ENCODE measurements at regions not wholly inside any gene's neighbourhood (a gene's known extent, or its start where the extent isn't known, plus 50 kb on each side); places are given as distances from the start of the nearest gene placed in this dataset.

DNA sequence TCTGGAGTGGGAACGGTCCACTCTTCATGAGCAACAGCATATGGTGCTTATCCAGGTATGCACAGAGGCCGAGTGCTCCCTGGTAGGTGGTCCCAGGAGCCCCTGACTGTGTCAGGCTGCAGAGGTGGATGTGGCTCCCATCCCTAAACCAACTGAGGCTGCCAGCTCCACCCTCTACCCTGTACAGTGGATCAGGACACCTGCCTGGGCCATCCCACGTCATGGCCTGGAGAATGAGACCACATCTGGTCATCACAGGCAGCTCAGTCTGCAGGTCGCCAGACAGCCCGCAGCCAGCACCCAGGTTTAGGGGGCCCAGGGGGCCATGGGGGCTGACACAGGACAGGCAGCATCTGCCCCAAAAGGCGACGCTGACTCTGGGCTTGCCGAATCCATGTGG is 100.3 kb upstream of the TMEM18 start:
- Histone ChIP-seq H3K4me1 (ENCODE audit: control insufficient read depth in 2 of 2, insufficient read depth in 2 of 2, low read length in 2 of 2) (no peaks in the 10 kb centered on the region), H3K36me3 (ENCODE audit: control insufficient read depth in 2 of 2, insufficient read depth in 2 of 2, low read length in 2 of 2) (no peaks in the 10 kb centered on the region), H3K27me3 (ENCODE audit: control insufficient read depth in 2 of 2, insufficient read depth in 2 of 2, low read length in 2 of 2) (no peaks in the 10 kb centered on the region), H3K9me3 (ENCODE audit: control insufficient read depth in 2 of 2, low read length in 2 of 2) (no peaks in the 10 kb centered on the region), H3K27ac (ENCODE audit: low read depth in 2 of 2, low read length in 2 of 2) (no peak overlapping the region), H3K4me3 (ENCODE audit: low read length in 2 of 2) (no peak overlapping the region), H3K9ac (ENCODE audit: low read depth in 1 of 2, low read length in 2 of 2) (no peak overlapping the region)

DNA sequence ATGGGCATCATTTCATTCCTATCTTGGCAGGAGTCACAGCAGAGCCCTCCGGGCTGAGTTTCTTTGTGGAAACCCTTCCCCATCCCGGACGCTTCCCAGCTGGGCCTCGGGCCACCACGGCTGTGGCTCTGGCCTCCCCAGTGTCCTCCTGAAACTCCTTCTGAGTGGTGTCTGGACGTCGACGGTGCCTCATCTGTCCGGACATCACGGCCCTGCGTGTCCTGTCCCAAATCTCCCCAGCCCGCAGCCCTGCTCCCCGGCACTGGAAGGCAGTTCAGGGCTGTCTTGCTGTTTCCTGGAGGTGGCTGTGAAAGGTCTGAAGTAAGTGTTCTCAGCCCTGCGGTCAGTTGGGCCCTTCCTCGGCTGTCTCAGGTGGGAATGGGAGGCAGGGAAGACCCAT is 99.8 kb upstream of the TMEM18 start:
- Histone ChIP-seq H3K27me3 (ENCODE audit: control insufficient read depth in 2 of 2, insufficient read depth in 2 of 2, low read length in 2 of 2) (no peaks in the 10 kb centered on the region), H3K27ac (ENCODE audit: low read depth in 2 of 2, low read length in 2 of 2) (no peak overlapping the region), H3K4me1 (ENCODE audit: control insufficient read depth in 2 of 2, insufficient read depth in 2 of 2, low read length in 2 of 2) (no peaks in the 10 kb centered on the region), H3K9ac (ENCODE audit: low read depth in 1 of 2, low read length in 2 of 2) (no peak overlapping the region), H3K4me3 (ENCODE audit: low read length in 2 of 2) (no peak overlapping the region), H3K9me3 (ENCODE audit: control insufficient read depth in 2 of 2, low read length in 2 of 2) (no peaks in the 10 kb centered on the region), H3K36me3 (ENCODE audit: control insufficient read depth in 2 of 2, insufficient read depth in 2 of 2, low read length in 2 of 2) (no peaks in the 10 kb centered on the region)

- Histone ChIP-seq H3K4me3 (ENCODE audit: low read length in 2 of 2) (no peak overlapping the region), H3K9me3 (ENCODE audit: control insufficient read depth in 2 of 2, low read length in 2 of 2) (no peaks in the 10 kb centered on the region), H3K27me3 (ENCODE audit: control insufficient read depth in 2 of 2, insufficient read depth in 2 of 2, low read length in 2 of 2) (no peaks in the 10 kb centered on the region), H3K27ac (ENCODE audit: low read depth in 2 of 2, low read length in 2 of 2) (no peak overlapping the region), H3K4me1 (ENCODE audit: control insufficient read depth in 2 of 2, insufficient read depth in 2 of 2, low read length in 2 of 2) (no peaks in the 10 kb centered on the region), H3K9ac (ENCODE audit: low read depth in 1 of 2, low read length in 2 of 2) (no peak overlapping the region), H3K36me3 (ENCODE audit: control insufficient read depth in 2 of 2, insufficient read depth in 2 of 2, low read length in 2 of 2) (no peaks in the 10 kb centered on the region)
Observed at GRCh38 chr2:776487-776886, 99.3 kb upstream of the TMEM18 start.

DNA sequence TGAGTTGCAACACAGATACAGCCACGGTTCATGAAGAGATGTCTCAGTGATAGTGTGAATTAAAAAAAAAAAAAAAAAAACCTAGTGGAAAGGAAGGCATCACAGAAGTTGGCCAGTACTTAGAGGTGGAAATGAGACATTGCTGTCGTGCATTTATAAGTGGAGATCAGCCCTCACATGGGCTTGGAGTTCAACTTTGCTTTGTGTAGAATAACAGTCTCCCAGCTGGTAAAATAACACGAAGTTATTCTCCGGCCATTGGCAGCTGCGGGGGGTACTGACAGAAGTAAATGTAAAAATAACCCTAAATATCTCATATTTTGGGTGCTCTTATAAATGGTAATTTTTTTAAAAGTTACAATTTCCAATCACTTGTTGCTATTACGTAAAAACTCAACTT is 98.8 kb upstream of the TMEM18 start:
- Histone ChIP-seq H3K27ac (ENCODE audit: low read depth in 2 of 2, low read length in 2 of 2) (no peak overlapping the region), H3K4me3 (ENCODE audit: low read length in 2 of 2) (no peak overlapping the region), H3K36me3 (ENCODE audit: control insufficient read depth in 2 of 2, insufficient read depth in 2 of 2, low read length in 2 of 2) (no peaks in the 10 kb centered on the region), H3K9ac (ENCODE audit: low read depth in 1 of 2, low read length in 2 of 2) (no peak overlapping the region), H3K27me3 (ENCODE audit: control insufficient read depth in 2 of 2, insufficient read depth in 2 of 2, low read length in 2 of 2) (no peaks in the 10 kb centered on the region), H3K9me3 (ENCODE audit: control insufficient read depth in 2 of 2, low read length in 2 of 2) (no peaks in the 10 kb centered on the region), H3K4me1 (ENCODE audit: control insufficient read depth in 2 of 2, insufficient read depth in 2 of 2, low read length in 2 of 2) (no peaks in the 10 kb centered on the region)

- H3K27me3 ChIP-seq (ENCODE audit: control insufficient read depth in 2 of 2, insufficient read depth in 2 of 2, low read length in 2 of 2), result no peaks in the 10 kb centered on the region
Observed at GRCh38 chr2:774436-774835, 97.2 kb upstream of the TMEM18 start.

DNA sequence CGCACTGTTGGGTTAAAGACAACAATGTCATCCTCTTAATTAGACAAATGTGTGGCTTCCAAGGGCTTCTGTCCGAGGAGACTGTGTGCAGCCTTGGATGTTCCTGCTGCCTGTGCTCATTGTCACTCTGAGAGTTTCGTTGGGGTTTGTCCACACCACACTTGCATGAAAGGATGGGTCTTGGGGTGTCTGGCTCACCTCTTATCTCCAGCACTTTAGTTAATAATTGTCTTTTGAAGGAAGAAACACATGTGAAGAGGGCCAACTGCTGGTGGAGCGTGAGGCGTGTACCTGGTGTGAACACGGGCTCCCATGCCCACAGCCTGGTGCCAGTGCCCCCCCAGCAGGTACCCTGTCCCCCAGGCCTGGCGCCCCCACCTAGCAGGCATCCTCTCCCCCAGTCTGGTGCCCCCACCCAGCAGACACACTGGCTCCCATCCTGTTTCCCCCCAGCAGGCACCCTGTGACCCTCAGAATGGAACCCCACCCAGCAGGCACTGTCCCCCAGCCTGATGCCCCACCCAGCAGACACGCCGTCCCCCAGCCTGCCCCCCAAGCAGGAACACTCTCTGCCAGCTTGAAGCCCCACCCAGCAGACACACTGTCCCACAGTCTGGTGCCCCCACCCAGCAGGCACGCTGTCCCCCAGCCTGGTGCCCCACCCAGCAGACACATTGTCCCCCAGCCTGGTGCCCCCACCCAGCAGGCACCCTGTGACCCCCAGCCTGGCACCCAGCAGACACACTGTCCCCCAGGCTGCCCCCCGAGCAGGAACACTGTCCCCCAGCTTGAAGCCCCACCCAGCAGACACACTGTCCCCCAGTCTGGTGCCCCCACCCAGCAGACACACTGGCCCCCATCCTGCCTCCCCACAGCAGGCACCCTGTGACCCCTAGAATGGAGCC is 96.3 kb upstream of the TMEM18 start:
- no peaks in the 10 kb centered on the region for H3K4me1 ChIP-seq (ENCODE audit: control insufficient read depth in 2 of 2, insufficient read depth in 2 of 2, low read length in 2 of 2)
- no peak overlapping the region for H3K4me3 ChIP-seq (ENCODE audit: low read length in 2 of 2)
- H3K36me3 ChIP-seq (ENCODE audit: control insufficient read depth in 2 of 2, insufficient read depth in 2 of 2, low read length in 2 of 2), result no peaks in the 10 kb centered on the region
- no peak overlapping the region for H3K9ac ChIP-seq (ENCODE audit: low read depth in 1 of 2, low read length in 2 of 2)
- no peaks in the 10 kb centered on the region for H3K9me3 ChIP-seq (ENCODE audit: control insufficient read depth in 2 of 2, low read length in 2 of 2)
- H3K27me3 ChIP-seq (ENCODE audit: control insufficient read depth in 2 of 2, insufficient read depth in 2 of 2, low read length in 2 of 2), result no peaks in the 10 kb centered on the region
- no peak overlapping the region for H3K27ac ChIP-seq (ENCODE audit: low read depth in 2 of 2, low read length in 2 of 2)

More at GRCh38 chr2:774436-774835, 97.2 kb upstream of the TMEM18 start:
- Histone ChIP-seq H3K9ac (ENCODE audit: low read depth in 1 of 2, low read length in 2 of 2) (no peak overlapping the region), H3K27ac (ENCODE audit: low read depth in 2 of 2, low read length in 2 of 2) (no peak overlapping the region), H3K9me3 (ENCODE audit: control insufficient read depth in 2 of 2, low read length in 2 of 2) (no peaks in the 10 kb centered on the region), H3K4me3 (ENCODE audit: low read length in 2 of 2) (no peak overlapping the region), H3K36me3 (ENCODE audit: control insufficient read depth in 2 of 2, insufficient read depth in 2 of 2, low read length in 2 of 2) (no peaks in the 10 kb centered on the region), H3K4me1 (ENCODE audit: control insufficient read depth in 2 of 2, insufficient read depth in 2 of 2, low read length in 2 of 2) (no peaks in the 10 kb centered on the region)

- no peak overlapping the region for H3K27ac ChIP-seq (ENCODE audit: low read depth in 2 of 2, low read length in 2 of 2)
- no peaks in the 10 kb centered on the region for H3K27me3 ChIP-seq (ENCODE audit: control insufficient read depth in 2 of 2, insufficient read depth in 2 of 2, low read length in 2 of 2)
- H3K9ac ChIP-seq (ENCODE audit: low read depth in 1 of 2, low read length in 2 of 2), result no peak overlapping the region
- H3K4me3 ChIP-seq (ENCODE audit: low read length in 2 of 2), result no peak overlapping the region
- H3K36me3 ChIP-seq (ENCODE audit: control insufficient read depth in 2 of 2, insufficient read depth in 2 of 2, low read length in 2 of 2), result no peaks in the 10 kb centered on the region
- no peaks in the 10 kb centered on the region for H3K4me1 ChIP-seq (ENCODE audit: control insufficient read depth in 2 of 2, insufficient read depth in 2 of 2, low read length in 2 of 2)
- H3K9me3 ChIP-seq (ENCODE audit: control insufficient read depth in 2 of 2, low read length in 2 of 2), result no peaks in the 10 kb centered on the region
Observed at GRCh38 chr2:771538-771937, 94.3 kb upstream of the TMEM18 start.

DNA sequence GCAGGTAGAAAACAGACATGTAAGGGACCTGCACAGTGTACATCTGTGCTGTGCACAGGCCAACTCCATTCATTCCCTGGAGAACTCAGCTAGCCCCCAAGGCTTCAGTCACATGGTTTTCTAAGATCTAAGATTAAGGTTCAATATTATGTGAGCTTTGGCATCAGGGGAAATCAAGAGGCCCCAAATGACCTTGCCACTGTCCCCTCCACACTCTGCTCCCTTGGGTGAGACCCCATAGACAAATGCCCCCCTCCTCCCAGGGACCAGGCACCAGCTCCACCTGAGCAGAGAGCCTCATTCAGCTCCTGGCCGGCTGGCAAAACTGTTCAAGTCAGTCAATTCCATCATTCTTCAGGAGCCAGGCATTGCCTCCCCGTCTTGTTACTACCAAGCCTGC is 93.6 kb upstream of the TMEM18 start:
- Histone ChIP-seq H3K4me3 (ENCODE audit: low read length in 2 of 2) (no peak overlapping the region), H3K4me1 (ENCODE audit: control insufficient read depth in 2 of 2, insufficient read depth in 2 of 2, low read length in 2 of 2) (no peaks in the 10 kb centered on the region), H3K36me3 (ENCODE audit: control insufficient read depth in 2 of 2, insufficient read depth in 2 of 2, low read length in 2 of 2) (no peaks in the 10 kb centered on the region), H3K27me3 (ENCODE audit: control insufficient read depth in 2 of 2, insufficient read depth in 2 of 2, low read length in 2 of 2) (no peaks in the 10 kb centered on the region), H3K27ac (ENCODE audit: low read depth in 2 of 2, low read length in 2 of 2) (no peak overlapping the region), H3K9ac (ENCODE audit: low read depth in 1 of 2, low read length in 2 of 2) (no peak overlapping the region), H3K9me3 (ENCODE audit: control insufficient read depth in 2 of 2, low read length in 2 of 2) (no peaks in the 10 kb centered on the region)

DNA sequence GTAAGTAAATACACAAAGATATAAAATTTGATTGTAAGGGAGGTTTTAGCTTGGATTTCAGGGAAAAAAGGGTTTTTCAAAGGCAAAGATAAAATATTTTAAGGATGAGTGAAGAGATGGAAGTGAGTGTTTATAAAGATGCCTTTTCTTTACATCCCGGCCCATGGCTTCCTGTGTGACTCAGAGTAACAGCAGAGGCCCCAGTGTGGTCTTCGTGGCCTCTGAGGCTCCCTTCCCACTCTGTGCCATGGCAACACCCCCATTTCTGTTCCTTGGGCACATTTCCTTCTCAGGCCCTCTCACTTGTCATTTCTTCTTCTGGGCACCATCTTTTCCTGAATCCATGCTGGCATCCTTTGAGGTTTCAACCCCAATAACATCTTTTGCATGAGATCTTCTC is 92.6 kb upstream of the TMEM18 start:
- Histone ChIP-seq H3K36me3 (ENCODE audit: control insufficient read depth in 2 of 2, insufficient read depth in 2 of 2, low read length in 2 of 2) (no peaks in the 10 kb centered on the region), H3K9ac (ENCODE audit: low read depth in 1 of 2, low read length in 2 of 2) (no peak overlapping the region), H3K4me1 (ENCODE audit: control insufficient read depth in 2 of 2, insufficient read depth in 2 of 2, low read length in 2 of 2) (no peaks in the 10 kb centered on the region), H3K9me3 (ENCODE audit: control insufficient read depth in 2 of 2, low read length in 2 of 2) (no peaks in the 10 kb centered on the region), H3K27me3 (ENCODE audit: control insufficient read depth in 2 of 2, insufficient read depth in 2 of 2, low read length in 2 of 2) (no peaks in the 10 kb centered on the region), H3K4me3 (ENCODE audit: low read length in 2 of 2) (no peak overlapping the region), H3K27ac (ENCODE audit: low read depth in 2 of 2, low read length in 2 of 2) (no peak overlapping the region)

DNA sequence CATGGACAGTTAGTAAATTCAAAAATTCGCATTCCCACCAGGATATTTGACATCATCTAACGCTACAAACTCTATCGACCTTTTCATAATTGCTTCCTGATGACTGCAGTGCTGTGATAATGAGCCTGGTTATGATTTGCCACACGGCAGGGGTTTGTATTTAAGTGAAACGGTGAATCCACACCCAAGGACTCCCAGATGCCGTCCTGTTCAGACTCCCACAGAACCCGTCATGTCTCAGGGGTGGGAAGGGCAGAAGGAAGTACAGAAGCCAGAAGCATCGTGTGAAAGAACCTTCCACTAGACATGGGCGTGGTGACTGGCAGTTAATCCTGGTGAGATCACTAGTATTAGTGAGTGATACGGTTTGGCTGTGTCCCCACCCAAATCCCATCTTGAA is 91.2 kb upstream of the TMEM18 start:
- Histone ChIP-seq H3K4me1 (ENCODE audit: control insufficient read depth in 2 of 2, insufficient read depth in 2 of 2, low read length in 2 of 2) (no peaks in the 10 kb centered on the region), H3K36me3 (ENCODE audit: control insufficient read depth in 2 of 2, insufficient read depth in 2 of 2, low read length in 2 of 2) (no peaks in the 10 kb centered on the region), H3K9me3 (ENCODE audit: control insufficient read depth in 2 of 2, low read length in 2 of 2) (no peaks in the 10 kb centered on the region)

More for the DNA sequence above, 91.2 kb upstream of the TMEM18 start:
- H3K27ac ChIP-seq (ENCODE audit: low read depth in 2 of 2, low read length in 2 of 2), result no peak overlapping the region
- no peak overlapping the region for H3K4me3 ChIP-seq (ENCODE audit: low read length in 2 of 2)
- H3K9ac ChIP-seq (ENCODE audit: low read depth in 1 of 2, low read length in 2 of 2), result no peak overlapping the region
- H3K27me3 ChIP-seq (ENCODE audit: control insufficient read depth in 2 of 2, insufficient read depth in 2 of 2, low read length in 2 of 2), result no peaks in the 10 kb centered on the region

All from mucosa of rectum (tissue), 2 donors.